C4-2B (cell line): ENCODE measurements at regions not wholly inside any gene's neighbourhood (a gene's known extent, or its start where the extent isn't known, plus 50 kb on each side); places are given as distances from the start of the nearest gene placed in this dataset.

ENCODE experiments used
- CTCF ChIP-seq: fragments of 450-650 bp; conservative IDR thresholded peaks from 2 replicates; pipeline ENCODE4 v1.5.1; 2017; ENCODE audit warnings: mild to moderate bottlenecking
- ZFX ChIP-seq: fragments of 450-650 bp; IDR thresholded peaks from 2 replicates; pipeline ENCODE4 v1.6.1; 2017

DNA sequence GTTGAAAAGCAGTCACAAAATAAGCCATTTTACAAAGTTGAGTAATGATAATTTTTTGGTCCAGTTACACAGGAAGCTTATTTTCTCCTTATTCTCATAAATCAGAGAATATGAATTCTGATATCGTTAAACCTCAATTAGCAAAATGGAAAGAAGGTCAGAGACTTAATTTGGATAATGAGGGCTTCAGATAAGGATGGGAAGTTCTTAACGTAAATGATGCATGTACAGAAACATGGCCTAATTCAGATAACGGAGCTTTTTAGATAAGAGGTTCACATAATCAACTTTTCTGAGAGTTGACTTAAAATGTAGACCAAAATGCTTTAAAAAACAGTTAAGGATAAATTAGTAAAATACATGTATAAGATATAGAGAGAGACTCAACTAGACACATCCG lies 746.3 kb upstream of the SLC10A2 start:
- TF ChIP-seq CTCF = no peak
- no peak for TF ChIP-seq ZFX
